ENCODE measurements at regions not wholly inside any gene's neighbourhood (a gene's known extent, or its start where the extent isn't known, plus 50 kb on each side); places are given as distances from the start of the nearest gene placed in this dataset.

- TF ChIP-seq CTCF (IDR thresholded peaks at IDR 0.05) (no peak), ZFX (IDR thresholded peaks at IDR 0.05; ENCODE audit: borderline replicate concordance) (no peak)
These were observed 81.8 kb downstream of the IRF2BPL start for GRCh38 chr14:76946753-76947077.
